GM19455 (cell line): ENCODE measurements at regions not wholly inside any gene's neighbourhood (a gene's known extent, or its start where the extent isn't known, plus 50 kb on each side); places are given as distances from the start of the nearest gene placed in this dataset.
"Not testable (repeated sequence)": the region's sequence is repeated elsewhere in the genome, so short reads cannot be mapped to it uniquely, and the experiment has no call there.

Experiments used
- ATAC-seq: cut with Tn5 transposase; IDR thresholded peaks from one replicate; pipeline ENCODE4 v1.9.1; 2021; ENCODE audit not compliant: unreplicated experiment

- ATAC-seq, result no peak
Measured at GRCh38 chr4:72942565-72942964, 127.0 kb downstream of the COX18 start.

DNA sequence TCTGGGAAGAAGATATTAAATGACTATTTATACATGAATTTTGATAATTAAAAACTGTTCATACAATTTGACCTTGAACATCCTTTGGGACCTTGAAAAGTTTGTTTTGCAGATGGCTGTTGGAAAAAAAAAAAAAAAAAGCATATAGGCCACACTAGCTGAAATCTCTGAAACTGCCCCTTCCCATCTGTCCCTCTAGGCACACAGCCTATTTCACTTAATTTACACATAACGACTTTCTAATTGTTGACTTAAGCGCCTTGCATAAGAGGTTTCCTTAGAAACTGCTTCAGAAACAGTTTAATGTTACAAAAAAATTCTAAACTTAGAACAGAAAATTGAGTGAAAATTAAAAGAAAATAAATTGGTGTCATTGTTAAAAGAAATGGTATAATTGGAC, 131.0 kb downstream of the COX18 start:
- ATAC-seq, result no peak

- no peak for ATAC-seq
Measured at GRCh38 chr4:72935462-72935861, 134.1 kb downstream of the COX18 start.

DNA sequence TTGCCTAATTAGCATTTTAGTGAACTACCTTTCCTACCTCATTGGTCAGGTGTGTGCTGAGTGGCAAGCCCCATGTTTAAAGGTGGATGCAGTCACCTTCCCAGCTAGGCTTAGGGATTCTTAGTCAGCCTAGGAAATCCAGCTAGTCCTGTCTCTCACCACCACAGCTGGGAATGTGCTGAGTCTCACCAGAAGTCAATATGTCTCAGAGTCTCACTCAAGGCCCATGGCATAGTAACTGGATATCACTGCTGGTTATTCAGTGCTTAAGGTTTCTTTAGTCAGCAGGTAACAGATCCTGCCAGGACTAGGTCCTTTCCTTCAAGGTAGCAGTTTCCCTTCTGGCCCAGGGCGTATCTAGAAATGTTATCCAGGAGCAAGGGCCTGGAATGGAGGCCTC, 136.5 kb downstream of the COX18 start:
- no peak for ATAC-seq

GRCh38 chr4:72931346-72931745, 138.2 kb downstream of the COX18 start:
- no peak for ATAC-seq

DNA sequence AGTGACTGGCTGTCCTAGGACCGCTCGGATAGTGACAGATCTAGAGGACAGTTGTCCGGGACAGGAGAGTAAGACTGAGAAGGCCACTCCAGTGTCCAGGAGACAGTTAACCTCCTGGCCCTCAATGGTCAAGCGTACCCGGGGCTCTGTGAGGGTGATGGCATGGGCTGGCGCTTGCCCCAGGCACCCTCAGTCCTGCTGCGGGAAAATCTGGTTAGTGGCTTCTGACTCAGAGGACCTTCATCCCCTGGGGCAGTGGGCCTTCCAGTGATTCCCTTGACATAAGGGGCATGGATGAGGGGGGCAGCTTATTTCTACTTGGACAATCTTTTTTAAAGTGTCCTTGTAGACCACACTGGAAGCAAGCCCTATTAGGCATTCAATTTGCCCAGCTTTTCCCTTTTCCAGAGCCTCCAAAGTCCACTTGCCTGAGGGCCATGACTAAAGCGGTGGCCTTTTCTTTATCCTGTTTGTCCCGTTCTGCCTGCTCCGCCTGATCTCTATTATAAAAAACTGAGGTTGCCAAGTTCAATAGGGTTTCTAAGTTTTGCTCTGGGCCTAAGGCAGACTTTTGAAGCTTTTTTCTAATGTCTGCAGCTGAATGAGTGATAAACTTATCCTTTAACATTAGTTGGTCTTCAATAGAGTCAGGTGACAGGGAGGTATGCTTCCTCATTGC, 139.8 kb downstream of the COX18 start:
- not testable (repeated sequence) for ATAC-seq

- ATAC-seq, result no peak
Measured at GRCh38 chr4:72924814-72925213, 144.7 kb downstream of the COX18 start.

GRCh38 chr4:72919937-72920336, 149.6 kb downstream of the COX18 start:
- no peak for ATAC-seq

DNA sequence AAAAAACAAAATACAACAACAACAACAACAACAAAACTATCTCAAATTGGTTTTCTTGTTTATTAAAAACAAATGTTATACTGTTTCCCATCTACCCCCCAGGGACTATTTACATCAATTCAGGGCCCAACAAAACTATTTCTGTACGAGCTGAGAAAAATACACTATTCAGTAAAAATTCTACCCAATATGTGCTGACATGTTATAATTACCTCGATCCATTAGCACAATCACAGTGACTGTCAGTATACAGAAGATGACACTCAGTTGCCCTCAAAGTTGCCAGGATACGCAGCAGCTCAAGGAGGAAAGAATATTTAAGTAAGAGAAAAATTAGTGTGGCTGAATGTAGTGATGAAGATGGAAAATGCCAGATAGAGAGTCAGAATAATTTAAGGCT, 150.1 kb downstream of the COX18 start:
- no peak for ATAC-seq

DNA sequence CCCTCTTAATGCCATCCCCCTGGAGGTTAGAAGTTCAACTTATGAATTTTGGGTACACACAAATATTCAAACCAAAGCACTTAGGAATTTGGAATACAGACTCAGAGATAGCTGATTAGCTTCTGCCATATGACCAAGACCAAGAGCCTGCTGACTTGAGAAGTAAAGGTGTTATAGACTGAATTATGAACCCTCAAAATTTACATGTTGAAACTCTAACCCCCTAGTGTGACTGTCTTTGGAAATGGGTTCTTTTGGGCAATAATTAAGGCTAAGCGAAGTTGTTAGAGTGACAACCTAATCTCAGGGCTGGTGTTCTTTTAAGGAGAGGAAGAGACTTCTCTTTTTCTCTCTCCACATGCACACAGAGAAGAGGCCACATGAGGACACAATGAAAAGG, 151.2 kb downstream of the COX18 start:
- ATAC-seq, result no peak

DNA sequence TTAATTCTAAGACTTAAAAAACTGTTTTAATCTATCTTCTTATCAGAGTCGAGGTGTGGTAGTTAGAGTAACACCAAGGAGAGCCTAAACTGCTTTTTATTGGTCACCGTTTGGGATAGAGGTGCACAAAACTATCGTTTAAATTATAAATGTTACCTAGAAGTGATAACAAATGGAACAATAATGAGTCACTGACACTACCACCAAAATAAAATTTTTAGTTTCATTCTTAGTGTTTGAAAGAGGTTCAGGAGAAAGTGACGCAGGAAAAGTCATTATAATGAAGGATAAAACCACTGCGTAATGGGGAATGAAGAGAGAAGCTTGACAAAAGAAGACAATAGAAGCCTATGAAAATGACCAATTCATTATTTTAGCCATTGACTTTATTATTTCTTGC, 158.2 kb downstream of the COX18 start:
- no peak for ATAC-seq

DNA sequence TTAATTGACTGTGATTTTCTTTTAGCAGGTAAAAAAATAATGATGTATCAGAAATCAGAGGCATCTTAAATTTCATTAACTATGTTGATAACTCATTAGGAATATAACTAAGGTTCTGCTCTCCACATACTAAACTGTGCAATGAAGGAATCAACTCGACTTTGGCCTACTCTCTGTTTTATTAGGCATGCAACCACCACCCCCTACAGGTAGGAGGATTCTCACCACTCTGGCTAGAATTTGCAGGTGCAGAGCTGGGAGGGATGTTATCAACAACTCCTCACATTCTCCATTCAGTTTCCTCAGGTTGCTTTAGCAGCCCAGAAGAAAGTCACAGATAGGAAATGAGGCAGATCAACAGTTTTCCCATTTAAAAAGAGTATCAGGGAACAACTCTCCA, 160.1 kb downstream of the COX18 start:
- ATAC-seq, result no peak

- no peak for ATAC-seq
Measured at GRCh38 chr4:72902354-72902753, 167.2 kb downstream of the COX18 start.

- ATAC-seq, result no peak
Measured at GRCh38 chr4:72901553-72901952, 168.0 kb downstream of the COX18 start.

GRCh38 chr4:72900952-72901351, 168.6 kb downstream of the COX18 start:
- ATAC-seq, result no peak

DNA sequence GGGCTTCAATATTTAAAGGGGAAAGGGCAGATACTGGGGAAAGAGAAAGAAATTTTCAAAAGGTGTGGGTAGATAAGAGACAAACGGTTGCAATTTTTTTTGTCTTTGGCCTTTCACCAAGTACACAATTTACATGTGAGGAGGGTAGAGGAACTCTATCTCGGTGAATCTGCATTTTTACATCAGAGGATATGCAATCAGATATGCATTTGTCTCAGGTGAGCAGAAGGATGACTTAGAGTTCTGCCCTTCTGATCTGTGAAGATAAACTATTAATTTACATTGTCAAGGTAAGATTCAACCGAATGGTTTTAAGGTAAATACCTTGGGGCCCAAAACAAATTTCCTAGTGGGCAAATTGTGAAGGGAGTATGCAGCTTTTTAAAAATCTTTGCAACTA, 169.9 kb downstream of the COX18 start:
- ATAC-seq, result no peak

DNA sequence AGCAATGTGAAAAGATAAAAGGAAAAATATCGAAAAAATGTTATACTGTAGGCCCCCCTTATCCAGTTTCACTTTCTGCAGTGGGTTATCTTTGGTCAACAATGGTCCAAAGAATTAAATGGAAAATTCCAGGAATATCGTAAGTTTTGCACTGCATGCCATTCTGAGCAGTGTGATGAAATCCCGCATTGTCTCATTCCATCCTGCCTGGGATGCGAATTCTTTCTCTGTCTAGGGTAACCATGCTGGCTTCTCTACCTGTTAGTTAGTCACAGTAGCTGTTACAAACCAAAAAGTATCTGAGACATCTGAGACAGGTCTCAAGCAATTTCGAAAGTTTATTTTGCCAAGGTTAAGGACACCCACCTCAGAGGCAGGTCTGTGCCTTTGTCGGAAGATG, 170.3 kb downstream of the COX18 start:
- no peak for ATAC-seq

DNA sequence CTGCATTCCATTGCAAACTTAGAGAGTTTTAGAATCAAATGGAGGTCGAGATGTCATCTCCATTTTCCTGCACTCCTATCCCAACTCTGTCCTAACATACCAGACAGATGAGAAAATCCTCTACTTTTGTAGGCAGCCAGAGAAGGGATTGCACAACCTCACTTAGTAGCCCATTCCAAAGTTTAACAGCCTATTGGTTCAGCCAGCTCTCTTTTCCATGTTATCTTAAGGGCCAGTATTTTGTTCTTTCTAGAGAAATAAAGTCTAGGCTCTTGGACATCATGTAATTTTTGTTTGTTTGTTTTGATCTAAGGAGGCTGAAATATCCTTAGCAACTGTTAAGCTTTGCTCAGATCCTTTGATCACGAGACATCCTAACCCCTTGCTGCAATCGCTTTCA, 173.0 kb downstream of the COX18 start:
- no peak for ATAC-seq

DNA sequence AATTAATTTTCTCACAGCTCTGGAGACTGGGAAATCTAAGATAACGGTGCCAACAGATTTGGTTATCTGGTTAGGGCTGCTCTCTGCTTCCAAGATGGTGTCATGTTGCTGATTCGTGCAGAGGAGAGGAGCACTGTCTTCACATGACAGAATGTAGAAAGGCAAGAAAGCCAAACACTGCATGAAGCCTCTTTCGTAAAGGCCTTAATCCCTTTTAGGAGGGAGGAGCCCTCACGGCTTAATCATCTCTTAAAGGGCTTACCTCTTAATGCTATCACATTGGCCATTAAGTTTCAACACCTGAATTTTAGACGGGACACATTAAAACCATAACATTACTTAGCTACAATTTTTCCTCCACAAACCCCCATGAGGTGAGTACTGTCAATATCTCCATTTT, 174.1 kb downstream of the COX18 start:
- ATAC-seq, result no peak

- no peak for ATAC-seq
Measured at GRCh38 chr4:72893354-72894066, 176.0 kb downstream of the COX18 start.

- ATAC-seq, result no peak
Measured at GRCh38 chr4:72888331-72888730, 181.2 kb downstream of the COX18 start.

- no peak for ATAC-seq
Measured at GRCh38 chr4:72887152-72887551, 182.4 kb downstream of the COX18 start.

DNA sequence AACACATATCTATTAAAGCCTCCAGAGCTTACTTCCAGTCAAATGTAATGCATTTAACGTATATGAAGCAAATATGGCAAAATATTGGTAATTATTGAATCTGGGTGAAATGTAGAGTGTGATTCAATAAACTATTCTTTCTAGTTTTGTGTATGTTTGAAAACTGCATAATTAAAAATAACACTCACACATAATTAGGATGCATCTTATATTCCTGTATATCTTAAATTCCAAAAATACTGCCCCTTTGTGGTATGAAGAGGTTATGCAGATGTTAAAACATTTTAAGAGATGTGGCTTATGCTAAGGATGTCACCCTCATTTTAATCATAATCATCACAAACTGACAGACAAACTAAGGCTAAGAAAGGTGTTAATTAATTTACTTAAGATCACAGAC, 182.9 kb downstream of the COX18 start:
- ATAC-seq, result no peak
